NAMALWA (cell line): ENCODE measurements at regions not wholly inside any gene's neighbourhood (a gene's known extent, or its start where the extent isn't known, plus 50 kb on each side); places are given as distances from the start of the nearest gene placed in this dataset.
"Not testable (repeated sequence)": the region's sequence is repeated elsewhere in the genome, so short reads cannot be mapped to it uniquely, and the experiment has no call there.

Experiments used
- DNase-seq: peaks from one replicate; pipeline ENCODE4 v3.0.0-alpha.2; 2015; ENCODE audit warnings: low spot score

DNA sequence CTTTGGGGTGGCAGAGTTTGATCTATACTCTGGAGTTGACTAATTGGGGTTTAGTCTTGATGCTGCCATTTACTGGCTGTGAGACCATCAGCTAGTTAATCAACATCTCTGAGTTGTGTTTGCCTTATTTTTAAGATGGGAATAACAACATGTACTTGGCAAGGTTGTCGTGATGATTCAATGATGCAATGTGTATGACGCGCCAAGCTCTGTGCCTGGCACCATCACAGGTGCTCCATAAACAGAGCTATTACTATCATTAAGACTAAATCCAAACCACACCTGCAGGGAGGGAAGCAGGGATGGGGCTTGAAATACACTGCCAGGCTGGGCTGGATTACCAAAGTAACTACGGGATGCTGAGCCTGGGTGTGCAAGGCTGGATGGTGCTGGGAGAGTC, 60.1 kb upstream of the E2F3 start:
- DNase-seq, result no peak

GRCh38 chr6:20346948-20347347, 54.7 kb upstream of the E2F3 start:
- not testable (repeated sequence) for DNase-seq

- DNase-seq, result no peak
These were observed 53.6 kb upstream of the E2F3 start for GRCh38 chr6:20348041-20348440.

- no peak for DNase-seq
These were observed 52.5 kb upstream of the E2F3 start for GRCh38 chr6:20349225-20349624.

DNA sequence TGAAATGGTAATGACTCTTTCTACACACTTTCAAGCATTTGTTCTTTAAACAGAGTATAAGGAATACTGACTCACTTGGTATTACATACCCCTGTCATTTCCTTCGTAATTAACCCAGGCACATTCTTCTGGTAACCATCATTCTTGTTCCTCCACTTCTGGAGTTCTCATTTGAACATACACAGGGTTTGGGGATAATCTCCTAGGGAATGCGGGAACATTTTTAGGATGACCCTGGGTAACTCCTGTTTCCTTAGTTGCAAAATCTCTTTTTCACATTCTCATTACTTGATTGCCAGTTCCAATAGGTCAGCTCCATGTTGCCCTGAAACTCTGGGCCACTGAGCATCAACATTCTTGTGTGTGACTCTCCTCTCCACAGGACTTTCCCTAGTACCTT, 51.5 kb upstream of the E2F3 start:
- DNase-seq, result no peak

DNA sequence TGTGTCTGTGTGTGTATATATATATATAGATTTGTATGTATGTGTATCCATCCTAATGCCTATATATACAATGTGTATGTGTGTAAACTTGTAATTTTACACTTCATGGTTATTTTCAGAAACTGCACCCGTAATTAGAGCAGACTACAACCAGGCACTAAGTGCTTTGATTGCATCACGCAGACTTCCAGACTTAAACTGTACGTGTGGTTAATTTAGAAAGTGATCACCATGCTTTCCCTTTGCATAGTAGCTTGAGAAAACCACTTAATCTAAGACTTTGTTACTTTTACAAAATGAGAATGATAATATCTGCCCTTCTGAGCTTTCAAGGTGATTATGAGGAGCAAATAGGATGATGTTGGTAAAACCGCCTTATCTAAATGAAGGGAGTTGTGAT, 50.1 kb upstream of the E2F3 start:
- no peak for DNase-seq
